HepG2 (cell line): ENCODE measurements at regions not wholly inside any gene's neighbourhood (a gene's known extent, or its start where the extent isn't known, plus 50 kb on each side); places are given as distances from the start of the nearest gene placed in this dataset.
"Not testable (repeated sequence)": the region's sequence is repeated elsewhere in the genome, so short reads cannot be mapped to it uniquely, and the experiment has no call there.

ENCODE experiments used
- ATAC-seq: fragments of 200-7000 bp; cut with Tn5 transposase; 3 replicates; pipeline ENCODE4 v1.9.1; 2020; ENCODE audit warnings: mild to moderate bottlenecking, moderate library complexity
- BruUV-seq: library from RNA; stranded (reverse); fragments of 400-500 nt; replicated peaks from 2 replicates; lab custom pipeline; 2021; lab: Mats Ljungman, UMichigan
- CTCF ChIA-PET: fragments of 300-600 bp; formaldehyde crosslinking; extraction: SDS; loops from one replicate; lab custom pipeline; 2021; ENCODE audit warnings: low total read pairs, inconsistent platforms, low intra/inter-chr PET ratio; lab: Yijun Ruan, JAX
- POLR2A ChIA-PET: fragments of 350-600 bp; sonication (Branson Sonifier 250); formaldehyde crosslinking; loops from one replicate; lab custom pipeline; 2020; ENCODE audit warnings: antibody characterized with exemption, inconsistent platforms; lab: Yijun Ruan, JAX
- DNase-seq: peaks from one replicate; pipeline ENCODE4 v3.0.0-alpha.2; 2015; ENCODE audit warnings: low spot score
- FAIRE-seq: peaks from 3 replicates; lab custom pipeline; 2011; peaks lifted over from hg19 to GRCh38; lab: Jason Lieb, UNC
- H2AFZ ChIP-seq: one replicate; pipeline ENCODE4 v1.6.1; 2011; ENCODE audit warnings: low read length, inconsistent platforms
- H3K27ac ChIP-seq: fragments of 300-600 bp; 3 replicates; pipeline ENCODE4 v1.8.0; 2011; ENCODE audit warnings: mixed run types, mild to moderate bottlenecking, mixed read lengths, low read length, inconsistent platforms; ENCODE audit not compliant: insufficient read depth; ENCODE audit errors: extremely low read length
- H3K27me3 ChIP-seq, 2 experiments: fragments of 200-600 bp in 1 of 2; 2 replicates in 1 of 2; 3 replicates in 1 of 2; pipeline versions ENCODE4 v1.6.0 to v1.8.0; 2011; ENCODE audit warnings: low read length in 2 of 2, mild to moderate bottlenecking in 2 of 2, moderate library complexity in 2 of 2, inconsistent platforms in 1 of 2; ENCODE audit not compliant: insufficient read depth in 2 of 2, control insufficient read depth in 1 of 2
- H3K36me3 ChIP-seq, 2 experiments: fragments of 200-600 bp in 1 of 2; replicated peaks in 1 of 2; 2 replicates in 1 of 2; 3 replicates in 1 of 2; pipeline versions ENCODE4 v1.5.1 to v1.8.0; 2011; ENCODE audit warnings: low read length in 2 of 2, inconsistent platforms in 1 of 2; ENCODE audit not compliant: insufficient read depth in 2 of 2, control insufficient read depth in 1 of 2
- H3K4me1 ChIP-seq: 2 replicates; pipeline ENCODE4 v1.5.1; 2012; ENCODE audit warnings: low read length, inconsistent platforms; ENCODE audit not compliant: insufficient read depth
- H3K4me2 ChIP-seq: 2 replicates; pipeline ENCODE4 v1.6.0; 2011; ENCODE audit warnings: low read depth, low read length, inconsistent platforms
- H3K4me3 ChIP-seq, 3 experiments: fragments of 200-600 bp in 1 of 3; sonication (generic), shearing (Covaris generic) in 1 of 3; replicated peaks in 1 of 3; 2 replicates each; pipeline ENCODE4 v1.5.1; 2011 to 2016; ENCODE audit warnings: low read length in 3 of 3, inconsistent platforms in 2 of 3, low read depth in 2 of 3, mild to moderate bottlenecking in 2 of 3, control low read depth in 1 of 3, mixed read lengths in 1 of 3; ENCODE audit not compliant: insufficient read depth in 1 of 3
- H3K79me2 ChIP-seq: one replicate; pipeline ENCODE4 v1.6.1; 2011; ENCODE audit warnings: low read length, inconsistent platforms; ENCODE audit not compliant: insufficient read depth
- H3K9ac ChIP-seq: 2 replicates; pipeline ENCODE4 v1.6.0; 2011; ENCODE audit warnings: mild to moderate bottlenecking, low read depth, low read length, inconsistent platforms; ENCODE audit not compliant: insufficient read depth
- H3K9me3 ChIP-seq: 2 replicates; pipeline ENCODE4 v1.5.1; 2012; ENCODE audit warnings: mild to moderate bottlenecking, low read length
- H4K20me1 ChIP-seq: 2 replicates; pipeline ENCODE4 v1.6.0; 2011; ENCODE audit warnings: inconsistent platforms, mild to moderate bottlenecking, low read length, moderate library complexity; ENCODE audit not compliant: insufficient read depth
- ARID2 ChIP-seq: sonication (generic); formaldehyde crosslinking; IDR thresholded peaks from 2 replicates; pipeline ENCODE4 v1.8.1; 2022; ENCODE audit warnings: mild to moderate bottlenecking, missing genetic modification reagents, borderline replicate concordance
- HIVEP1 ChIP-seq: sonication (generic); formaldehyde crosslinking; IDR thresholded peaks from 2 replicates; pipeline ENCODE4 v1.4.0; 2020; ENCODE audit warnings: mild to moderate bottlenecking, missing genetic modification reagents
- HOXA5 ChIP-seq: sonication (generic); formaldehyde crosslinking; IDR thresholded peaks from 2 replicates; pipeline ENCODE4 v1.4.0; 2020; ENCODE audit warnings: missing genetic modification reagents
- MYC ChIP-seq: sonication (generic); formaldehyde crosslinking; IDR thresholded peaks from 2 replicates; pipeline ENCODE4 v1.9.0; 2021; ENCODE audit warnings: missing genetic modification reagents, borderline replicate concordance
- MZF1 ChIP-seq: sonication (generic); formaldehyde crosslinking; IDR thresholded peaks from 2 replicates; pipeline ENCODE4 v1.8.1; 2023; ENCODE audit warnings: mild to moderate bottlenecking, missing genetic modification reagents, borderline replicate concordance
- REL ChIP-seq: sonication (generic); formaldehyde crosslinking; conservative IDR thresholded peaks from 2 replicates; pipeline ENCODE4 v1.8.0; 2022; ENCODE audit warnings: mild to moderate bottlenecking, missing genetic modification reagents, moderate library complexity
- YY1 ChIP-seq: IDR thresholded peaks from 2 replicates; pipeline ENCODE4 v1.6.1; 2011; ENCODE audit warnings: low read length, low read depth, moderate library complexity, mild to moderate bottlenecking; ENCODE audit not compliant: insufficient read depth, insufficient replicate concordance
- ZFP37 ChIP-seq: sonication (generic); formaldehyde crosslinking; IDR thresholded peaks from 2 replicates; pipeline ENCODE4 v1.4.0; 2020; ENCODE audit warnings: missing genetic modification reagents, borderline replicate concordance
- ZNF224 ChIP-seq: sonication (generic); formaldehyde crosslinking; IDR thresholded peaks from 2 replicates; pipeline ENCODE4 v1.5.0; 2020; ENCODE audit warnings: mild to moderate bottlenecking, missing genetic modification reagents
- WGBS: methylation state at CpG from one replicate; pipeline ENCODE4 v1.1.6; 2017; ENCODE audit warnings: low lambda C conversion rate; 5-methylcytosine and 5-hydroxymethylcytosine counted together
- in situ Hi-C: cut with HindIII; loops from 2 replicates; pipeline ENCODE4 v1.10.0; 2017; ENCODE audit warnings: low pct_unique_long_range_greater_than_20kb; ENCODE audit not compliant: extremely low pct_ligation_motif_present
- intact Hi-C: fragments of 100-400 bp; cut with micrococcal nuclease; formaldehyde crosslinking; loops from one replicate; pipeline ENCODE4 v1.10.0; 2022; ENCODE audit not compliant: unreplicated experiment
- TF ChIP-seq, protein P1 (sequence below): sonication (generic); formaldehyde crosslinking; IDR thresholded peaks from 2 replicates; pipeline ENCODE4 v1.5.1; 2020; ENCODE audit warnings: mild to moderate bottlenecking, missing genetic modification reagents, moderate library complexity

DNA sequence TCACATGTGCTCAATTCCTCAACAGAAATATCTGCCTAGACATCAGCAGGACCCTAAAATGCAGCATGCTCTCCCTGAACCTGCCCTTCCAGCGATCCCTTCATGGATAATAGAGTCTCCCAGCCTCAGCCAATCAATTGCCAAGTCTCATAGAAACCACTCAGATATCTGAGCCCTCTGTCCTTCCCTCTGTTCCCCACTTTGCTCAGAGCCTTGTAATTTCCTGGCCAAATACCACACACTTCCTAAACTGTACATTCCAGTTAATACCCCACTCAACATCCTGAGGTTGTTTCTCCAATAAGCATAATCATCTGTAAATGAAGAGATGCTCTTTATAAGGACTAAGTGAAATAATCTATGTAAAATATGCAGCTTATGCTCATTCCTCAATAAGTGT, 59.3 kb upstream of the PTGFRN start (continued):
- TF ChIP-seq ZFP37: no peak
- TF ChIP-seq ZNF224: no peak
- TF ChIP-seq MYC (CRISPR knock-in tag): no peak
- TF ChIP-seq ARID2 (CRISPR knock-in tag): no peak
- TF ChIP-seq HOXA5 (CRISPR knock-in tag): no peak
- TF ChIP-seq MZF1 (CRISPR knock-in tag): no peak
- TF ChIP-seq, protein P1, sequence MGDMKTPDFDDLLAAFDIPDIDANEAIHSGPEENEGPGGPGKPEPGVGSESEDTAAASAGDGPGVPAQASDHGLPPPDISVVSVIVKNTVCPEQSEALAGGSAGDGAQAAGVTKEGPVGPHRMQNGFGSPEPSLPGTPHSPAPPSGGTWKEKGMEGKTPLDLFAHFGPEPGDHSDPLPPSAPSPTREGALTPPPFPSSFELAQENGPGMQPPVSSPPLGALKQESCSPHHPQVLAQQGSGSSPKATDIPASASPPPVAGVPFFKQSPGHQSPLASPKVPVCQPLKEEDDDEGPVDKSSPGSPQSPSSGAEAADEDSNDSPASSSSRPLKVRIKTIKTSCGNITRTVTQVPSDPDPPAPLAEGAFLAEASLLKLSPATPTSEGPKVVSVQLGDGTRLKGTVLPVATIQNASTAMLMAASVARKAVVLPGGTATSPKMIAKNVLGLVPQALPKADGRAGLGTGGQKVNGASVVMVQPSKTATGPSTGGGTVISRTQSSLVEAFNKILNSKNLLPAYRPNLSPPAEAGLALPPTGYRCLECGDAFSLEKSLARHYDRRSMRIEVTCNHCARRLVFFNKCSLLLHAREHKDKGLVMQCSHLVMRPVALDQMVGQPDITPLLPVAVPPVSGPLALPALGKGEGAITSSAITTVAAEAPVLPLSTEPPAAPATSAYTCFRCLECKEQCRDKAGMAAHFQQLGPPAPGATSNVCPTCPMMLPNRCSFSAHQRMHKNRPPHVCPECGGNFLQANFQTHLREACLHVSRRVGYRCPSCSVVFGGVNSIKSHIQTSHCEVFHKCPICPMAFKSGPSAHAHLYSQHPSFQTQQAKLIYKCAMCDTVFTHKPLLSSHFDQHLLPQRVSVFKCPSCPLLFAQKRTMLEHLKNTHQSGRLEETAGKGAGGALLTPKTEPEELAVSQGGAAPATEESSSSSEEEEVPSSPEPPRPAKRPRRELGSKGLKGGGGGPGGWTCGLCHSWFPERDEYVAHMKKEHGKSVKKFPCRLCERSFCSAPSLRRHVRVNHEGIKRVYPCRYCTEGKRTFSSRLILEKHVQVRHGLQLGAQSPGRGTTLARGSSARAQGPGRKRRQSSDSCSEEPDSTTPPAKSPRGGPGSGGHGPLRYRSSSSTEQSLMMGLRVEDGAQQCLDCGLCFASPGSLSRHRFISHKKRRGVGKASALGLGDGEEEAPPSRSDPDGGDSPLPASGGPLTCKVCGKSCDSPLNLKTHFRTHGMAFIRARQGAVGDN (CRISPR knock-in tag): no peak
- TF ChIP-seq YY1: no peak
- no peak for TF ChIP-seq HIVEP1 (CRISPR knock-in tag)
- no peak for TF ChIP-seq REL (CRISPR knock-in tag)

DNA sequence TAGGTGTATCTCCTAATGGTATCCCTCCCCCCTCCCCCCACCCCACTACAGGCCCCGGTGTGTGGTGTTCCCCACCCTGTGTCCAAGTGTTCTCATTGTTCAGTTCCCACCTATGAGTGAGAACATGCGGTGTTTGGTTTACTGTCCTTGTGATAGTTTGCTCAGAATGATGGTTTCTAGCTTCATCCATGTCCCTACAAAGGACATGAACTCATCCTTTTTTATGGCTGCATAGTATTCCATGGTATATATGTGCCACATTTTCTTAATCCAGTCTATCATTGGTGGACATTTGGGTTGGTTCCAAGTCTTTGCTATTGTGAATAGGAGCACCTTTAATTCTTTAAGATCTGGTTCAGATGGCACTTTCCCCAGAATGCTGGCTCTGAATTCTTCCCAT, 58.5 kb upstream of the PTGFRN start:
- BruUV-seq, H3K27me3 ChIP-seq, in situ Hi-C loops, H2AFZ ChIP-seq, H3K4me2 ChIP-seq, ATAC-seq, H3K27ac ChIP-seq, POLR2A ChIA-PET, H3K9ac ChIP-seq, FAIRE-seq, H3K4me3 ChIP-seq, DNase-seq, intact Hi-C loops, H3K9me3 ChIP-seq, H3K79me2 ChIP-seq, H3K36me3 ChIP-seq, CTCF ChIA-PET, H4K20me1 ChIP-seq: not testable (repeated sequence)
- H3K4me1 ChIP-seq: peaks cover 11% of the 10 kb centered on the region
- 63% methylated on average over 2 of the region's 2 CpGs for WGBS
